ENCODE measurements at regions not wholly inside any gene's neighbourhood (a gene's known extent, or its start where the extent isn't known, plus 50 kb on each side); places are given as distances from the start of the nearest gene placed in this dataset.
"Not testable (repeated sequence)": the region's sequence is repeated elsewhere in the genome, so short reads cannot be mapped to it uniquely, and the experiment has no call there.

DNA sequence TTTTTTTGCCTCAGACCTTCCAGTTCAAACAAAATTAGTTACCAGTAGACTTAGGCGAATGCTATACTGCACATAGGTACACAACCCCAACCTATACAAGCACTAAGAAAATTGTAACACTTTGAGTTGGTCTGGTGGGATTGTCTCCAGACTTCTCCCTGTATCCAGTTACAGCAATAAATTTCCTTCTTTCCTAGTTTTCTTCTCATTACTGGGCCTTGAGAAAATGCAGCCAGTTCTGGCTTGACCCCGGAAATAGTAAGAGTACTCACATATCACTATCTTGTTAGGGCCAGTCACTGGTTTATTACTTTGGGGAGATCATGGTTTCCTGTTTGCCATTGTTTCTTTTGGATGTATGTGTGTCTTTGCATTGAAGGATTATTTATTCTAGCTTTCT lies 868.4 kb downstream of the DIPK2A start:
- no peak for DNase-seq (ENCODE audit: low read depth, low spot score)
- H3K4me3 ChIP-seq (ENCODE audit: low read depth, low read length) = no peak overlapping the region
- CTCF ChIA-PET = no interaction called here
- TF ChIP-seq, protein P1, sequence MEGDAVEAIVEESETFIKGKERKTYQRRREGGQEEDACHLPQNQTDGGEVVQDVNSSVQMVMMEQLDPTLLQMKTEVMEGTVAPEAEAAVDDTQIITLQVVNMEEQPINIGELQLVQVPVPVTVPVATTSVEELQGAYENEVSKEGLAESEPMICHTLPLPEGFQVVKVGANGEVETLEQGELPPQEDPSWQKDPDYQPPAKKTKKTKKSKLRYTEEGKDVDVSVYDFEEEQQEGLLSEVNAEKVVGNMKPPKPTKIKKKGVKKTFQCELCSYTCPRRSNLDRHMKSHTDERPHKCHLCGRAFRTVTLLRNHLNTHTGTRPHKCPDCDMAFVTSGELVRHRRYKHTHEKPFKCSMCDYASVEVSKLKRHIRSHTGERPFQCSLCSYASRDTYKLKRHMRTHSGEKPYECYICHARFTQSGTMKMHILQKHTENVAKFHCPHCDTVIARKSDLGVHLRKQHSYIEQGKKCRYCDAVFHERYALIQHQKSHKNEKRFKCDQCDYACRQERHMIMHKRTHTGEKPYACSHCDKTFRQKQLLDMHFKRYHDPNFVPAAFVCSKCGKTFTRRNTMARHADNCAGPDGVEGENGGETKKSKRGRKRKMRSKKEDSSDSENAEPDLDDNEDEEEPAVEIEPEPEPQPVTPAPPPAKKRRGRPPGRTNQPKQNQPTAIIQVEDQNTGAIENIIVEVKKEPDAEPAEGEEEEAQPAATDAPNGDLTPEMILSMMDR (IDR thresholded peaks at IDR 0.05; ENCODE audit: insufficient read depth, low read length, missing control alignments) = no peak
- POLR2A ChIA-PET = no interaction called here

DNA sequence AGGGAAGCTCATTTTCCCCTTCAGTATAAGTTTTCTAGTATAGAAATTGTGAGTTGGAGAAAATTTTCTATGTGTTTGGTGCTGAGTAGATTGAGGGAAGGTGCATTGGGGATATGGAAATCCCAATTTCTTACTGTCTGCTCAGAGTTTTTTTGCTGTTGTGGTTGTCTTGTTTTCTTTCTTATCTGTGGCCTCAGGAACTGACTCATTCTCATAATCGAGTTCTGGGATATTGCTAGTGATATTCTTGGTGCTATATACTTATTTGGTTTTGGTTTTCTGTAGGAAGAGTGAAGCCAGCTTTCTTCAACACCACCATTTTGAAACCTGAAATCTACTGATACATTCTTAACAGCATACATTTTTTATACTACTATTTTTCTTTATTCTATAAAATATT lies 869.2 kb downstream of the DIPK2A start:
- CTCF ChIA-PET = no interaction called here
- POLR2A ChIA-PET = no interaction called here
- H3K4me3 ChIP-seq (ENCODE audit: low read depth, low read length) = no peak overlapping the region
- TF ChIP-seq, protein P1 (IDR thresholded peaks at IDR 0.05; ENCODE audit: insufficient read depth, low read length, missing control alignments) = no peak
- no peak for DNase-seq (ENCODE audit: low read depth, low spot score)

DNA sequence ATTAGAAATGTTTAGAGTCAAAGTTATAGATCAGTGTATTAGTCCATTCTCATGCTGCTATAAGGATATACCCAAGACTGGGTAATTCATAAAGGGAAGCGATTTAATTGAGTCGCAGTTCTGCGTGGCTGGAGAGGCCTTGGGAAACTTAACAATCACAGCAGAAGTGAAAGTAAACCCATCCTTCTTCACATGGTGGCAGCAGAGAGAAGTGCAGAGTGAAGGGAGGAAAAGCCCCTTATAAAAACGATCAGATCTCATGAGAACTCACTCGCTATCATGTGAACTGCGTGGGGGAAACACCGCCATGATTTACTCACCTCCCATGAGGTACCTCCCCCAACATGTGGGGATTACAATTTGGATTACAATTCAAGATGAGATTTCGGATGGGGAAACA lies 871.5 kb downstream of the DIPK2A start:
- no peak overlapping the region for H3K4me3 ChIP-seq (ENCODE audit: low read depth, low read length)
- CTCF ChIA-PET = no interaction called here
- no peak for DNase-seq (ENCODE audit: low read depth, low spot score)

DNA sequence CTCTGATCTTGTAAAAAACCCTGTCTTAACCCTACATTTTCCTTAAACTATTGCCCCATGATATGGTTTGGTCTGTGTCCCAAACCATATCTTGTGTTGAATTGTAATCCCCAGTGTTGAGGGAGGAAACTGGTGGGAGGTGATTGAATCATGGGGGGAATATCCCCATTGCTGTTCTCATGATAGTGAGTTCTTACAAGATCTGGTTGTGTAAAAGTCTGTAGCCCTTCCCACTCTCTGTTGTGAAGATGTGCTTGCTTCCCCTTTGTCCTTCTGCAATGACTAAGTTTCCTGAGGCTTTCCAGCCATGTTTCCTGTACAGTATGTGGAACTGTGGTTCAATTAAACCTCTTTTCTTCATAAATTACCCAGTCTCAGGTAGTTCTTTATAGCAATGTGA lies 881.4 kb downstream of the DIPK2A start:
- H3K4me3 ChIP-seq (ENCODE audit: low read depth, low read length) = no peak overlapping the region
- ChIA-PET POLR2A (no interaction called here), CTCF (no interaction called here)
- no peak for DNase-seq (ENCODE audit: low read depth, low spot score)
- TF ChIP-seq, protein P1 (IDR thresholded peaks at IDR 0.05; ENCODE audit: insufficient read depth, low read length, missing control alignments) = no peak

More for the DNA sequence above, 871.5 kb downstream of the DIPK2A start:
- POLR2A ChIA-PET = no interaction called here
- TF ChIP-seq, protein P1 (IDR thresholded peaks at IDR 0.05; ENCODE audit: insufficient read depth, low read length, missing control alignments) = no peak

DNA sequence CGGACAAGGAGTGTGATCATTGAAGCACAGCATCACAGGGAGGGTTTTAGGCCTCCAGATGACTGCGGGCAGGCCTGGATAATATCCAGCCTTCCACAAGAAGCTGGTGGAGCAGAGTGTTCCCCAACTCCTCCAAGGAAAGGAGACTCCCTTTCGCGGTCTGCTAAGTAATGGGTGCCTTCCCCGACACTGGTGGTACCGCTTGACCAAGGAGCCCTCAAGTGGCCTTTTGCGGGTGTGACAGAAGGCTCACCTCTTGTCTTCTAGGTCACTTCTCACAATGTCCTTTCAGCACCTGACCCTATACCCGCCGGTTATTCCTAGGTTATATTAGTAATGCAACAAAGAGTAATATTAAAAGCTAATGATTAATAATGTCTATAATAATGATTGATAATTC lies 882.4 kb downstream of the DIPK2A start:
- H3K4me3 ChIP-seq (ENCODE audit: low read depth, low read length); DNase-seq (ENCODE audit: low read depth, low spot score); CTCF ChIA-PET; POLR2A ChIA-PET: not testable (repeated sequence)

DNA sequence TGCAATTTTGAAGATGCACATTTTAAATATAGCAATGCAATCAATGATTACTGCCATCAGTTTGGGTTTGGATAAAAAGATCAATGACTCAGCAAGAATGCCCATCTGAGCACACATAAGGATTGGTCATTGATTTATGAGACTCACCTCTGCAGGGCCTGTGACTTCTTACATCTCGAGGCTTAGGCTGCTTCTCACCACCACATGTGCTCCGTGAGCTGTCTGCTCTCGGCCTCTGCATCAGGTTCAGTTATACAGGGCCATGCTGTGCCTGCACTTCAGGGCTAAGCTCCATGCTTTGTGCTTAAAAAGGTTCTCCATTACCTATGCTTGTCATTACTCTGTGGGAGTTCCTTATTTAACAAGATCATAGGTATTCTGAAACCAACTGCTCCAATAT lies 887.5 kb downstream of the DIPK2A start:
- TF ChIP-seq, protein P1 (IDR thresholded peaks at IDR 0.05; ENCODE audit: insufficient read depth, low read length, missing control alignments) = no peak
- ChIA-PET CTCF (no interaction called here), POLR2A (no interaction called here)
- H3K4me3 ChIP-seq (ENCODE audit: low read depth, low read length) = no peak overlapping the region
- DNase-seq (ENCODE audit: low read depth, low spot score) = no peak

DNA sequence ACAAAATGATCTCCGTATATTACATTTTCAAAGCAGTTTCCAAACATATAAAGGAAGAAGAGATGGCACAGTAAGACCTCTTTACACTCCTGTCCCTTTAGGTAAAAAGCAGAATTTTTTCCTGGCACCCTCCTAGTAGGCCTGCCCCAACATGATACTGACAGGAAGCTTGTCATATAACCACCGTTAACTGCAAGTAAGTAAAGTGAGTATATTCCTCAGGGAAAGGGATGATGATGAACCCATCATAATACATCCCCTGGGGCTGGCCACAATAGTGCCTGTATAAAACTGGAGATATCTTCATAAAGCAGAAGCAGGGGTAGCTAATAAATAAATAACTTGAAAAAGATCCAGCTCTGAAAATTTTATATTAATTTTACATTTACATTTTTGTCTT lies 893.0 kb downstream of the DIPK2A start:
- TF ChIP-seq, protein P1 (IDR thresholded peaks at IDR 0.05; ENCODE audit: insufficient read depth, low read length, missing control alignments) = no peak
- CTCF ChIA-PET = no interaction called here
- no peak for DNase-seq (ENCODE audit: low read depth, low spot score)
- POLR2A ChIA-PET = no interaction called here
- no peak overlapping the region for H3K4me3 ChIP-seq (ENCODE audit: low read depth, low read length)

Measured in AG04449 (cell line).